Activated CD4-positive, alpha-beta T cell treated with anti-CD3 and anti-CD28 coated beads, Interleukin-2, amount 10 ng/mL, durations not matched to agents 24 days and 14 days (primary cell): ENCODE measurements at regions not wholly inside any gene's neighbourhood (a gene's known extent, or its start where the extent isn't known, plus 50 kb on each side); places are given as distances from the start of the nearest gene placed in this dataset.

Experiments used
- DNase-seq: peaks from one replicate; pipeline ENCODE4 v3.0.0; 2022
- H3K27ac Mint-ChIP-seq: one replicate; pipeline ENCODE4 v1.8.0; 2022; ENCODE audit warnings: mild to moderate bottlenecking, mixed read lengths
- H3K27me3 Mint-ChIP-seq: one replicate; pipeline ENCODE4 v1.8.0; 2022; ENCODE audit warnings: mixed read lengths
- H3K36me3 Mint-ChIP-seq: one replicate; pipeline ENCODE4 v1.8.0; 2022; ENCODE audit warnings: low read depth, mild to moderate bottlenecking, mixed read lengths
- H3K4me1 Mint-ChIP-seq: one replicate; pipeline ENCODE4 v1.8.0; 2021; ENCODE audit warnings: mixed read lengths
- H3K4me3 Mint-ChIP-seq: one replicate; pipeline ENCODE4 v1.8.0; 2022; ENCODE audit warnings: mild to moderate bottlenecking, moderate library complexity, mixed read lengths
- H3K9me3 Mint-ChIP-seq: one replicate; pipeline ENCODE4 v1.8.0; 2021; ENCODE audit warnings: mixed read lengths
- intact Hi-C: fragments of 100-400 bp; cut with micrococcal nuclease; formaldehyde crosslinking; loops from one replicate; pipeline ENCODE4 v1.15.1; 2023

DNA sequence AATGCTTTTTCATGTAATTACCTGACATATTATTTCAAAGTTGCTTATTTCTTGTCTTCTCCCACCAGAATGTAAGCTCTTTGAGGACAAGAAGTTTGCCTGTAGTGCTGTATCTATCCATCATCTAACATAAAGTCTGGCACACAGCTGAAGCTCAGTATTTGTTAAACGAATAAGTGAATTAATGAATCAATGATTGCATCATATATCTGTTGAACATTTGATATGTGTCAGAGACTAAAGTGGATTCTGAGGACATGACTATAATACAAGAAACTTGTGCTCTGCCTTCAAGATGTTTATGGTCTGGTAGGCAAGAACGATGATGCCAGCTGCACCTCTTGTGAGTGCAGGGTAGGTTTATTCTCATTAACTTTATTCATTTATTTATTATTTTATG, 115.4 kb upstream of the SCAF11 start:
- Mint-ChIP-seq H3K4me3 (no peak overlapping the region), H3K9me3 (no peaks in the 10 kb centered on the region), H3K27me3 (no peaks in the 10 kb centered on the region), H3K4me1 (no peaks in the 10 kb centered on the region), H3K36me3 (no peaks in the 10 kb centered on the region), H3K27ac (no peak overlapping the region)
- intact Hi-C loops, result no loop called here
- no peak for DNase-seq

DNA sequence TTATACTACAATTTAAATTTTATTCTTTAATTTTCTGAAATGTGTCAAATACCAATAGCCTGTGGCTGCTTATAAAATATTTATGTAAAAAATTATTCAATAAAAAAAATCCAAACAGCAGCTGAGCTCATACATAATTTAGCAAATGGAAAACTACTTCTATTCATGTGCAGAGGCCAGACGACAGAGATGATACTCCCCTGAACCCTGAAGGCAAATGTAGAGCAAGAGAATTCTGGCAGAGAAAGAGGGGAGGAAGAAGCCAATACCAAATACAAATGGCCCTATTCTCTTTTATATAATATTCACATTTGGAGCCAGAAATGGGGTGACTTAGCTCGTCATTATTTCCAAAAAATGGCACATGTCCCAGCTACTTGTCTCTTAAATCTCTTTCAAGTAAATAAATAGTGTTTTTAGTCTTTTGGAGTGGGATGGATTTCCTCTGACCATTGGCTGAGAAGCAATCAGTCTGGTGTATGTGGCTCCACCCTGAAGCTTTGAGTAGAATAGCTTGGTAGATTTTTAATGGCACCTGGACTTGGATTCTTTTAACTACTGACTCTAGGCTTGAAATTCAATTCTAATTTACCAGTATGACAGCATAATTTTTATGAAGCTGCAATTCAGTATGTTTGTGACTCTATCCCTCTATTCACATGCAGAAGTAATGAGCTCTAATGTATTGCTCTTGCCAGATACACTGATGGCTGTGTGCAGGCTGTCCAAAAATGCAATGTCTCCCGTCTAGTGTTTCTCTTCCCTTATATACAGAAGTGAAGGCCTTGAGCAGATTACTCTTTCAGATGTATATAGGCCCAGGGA, 113.4 kb upstream of the SCAF11 start:
- peaks cover under 1% of the 10 kb centered on the region for H3K9me3 Mint-ChIP-seq

DNA sequence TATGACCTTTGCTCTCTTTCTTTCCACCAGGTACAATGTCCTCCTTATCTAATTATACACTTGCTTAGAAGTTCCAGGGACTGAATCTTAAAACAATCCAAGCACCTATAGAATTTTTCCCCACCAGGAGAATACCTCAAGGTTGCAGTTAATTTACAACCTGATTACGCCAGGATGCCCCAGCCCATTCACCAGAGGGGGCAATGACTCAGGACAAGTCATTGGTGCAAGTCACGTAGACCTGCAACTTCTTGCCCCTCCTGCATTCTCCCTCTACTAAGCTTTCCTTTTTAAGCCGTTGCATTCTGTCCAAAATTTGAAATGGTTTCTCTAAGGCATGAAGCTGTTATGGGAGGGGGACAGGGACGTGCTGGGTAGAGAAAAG, 111.1 kb upstream of the SCAF11 start:
- intact Hi-C loops, result no loop called here
- no peak overlapping the region for H3K27ac Mint-ChIP-seq
- no peak for DNase-seq
- H3K4me3 Mint-ChIP-seq, result no peak overlapping the region
- no peaks in the 10 kb centered on the region for H3K36me3 Mint-ChIP-seq
- H3K4me1 Mint-ChIP-seq, result no peaks in the 10 kb centered on the region
- H3K9me3 Mint-ChIP-seq, result peaks cover 10% of the 10 kb centered on the region
- peaks cover 15% of the 10 kb centered on the region for H3K27me3 Mint-ChIP-seq

More for the DNA sequence above, 113.4 kb upstream of the SCAF11 start:
- peaks cover 4% of the 10 kb centered on the region for H3K27me3 Mint-ChIP-seq
- no peak overlapping the region for H3K4me3 Mint-ChIP-seq
- intact Hi-C loops, result no loop called here
- no peak for DNase-seq
- no peak overlapping the region for H3K27ac Mint-ChIP-seq
- H3K4me1 Mint-ChIP-seq, result no peaks in the 10 kb centered on the region
- no peaks in the 10 kb centered on the region for H3K36me3 Mint-ChIP-seq

DNA sequence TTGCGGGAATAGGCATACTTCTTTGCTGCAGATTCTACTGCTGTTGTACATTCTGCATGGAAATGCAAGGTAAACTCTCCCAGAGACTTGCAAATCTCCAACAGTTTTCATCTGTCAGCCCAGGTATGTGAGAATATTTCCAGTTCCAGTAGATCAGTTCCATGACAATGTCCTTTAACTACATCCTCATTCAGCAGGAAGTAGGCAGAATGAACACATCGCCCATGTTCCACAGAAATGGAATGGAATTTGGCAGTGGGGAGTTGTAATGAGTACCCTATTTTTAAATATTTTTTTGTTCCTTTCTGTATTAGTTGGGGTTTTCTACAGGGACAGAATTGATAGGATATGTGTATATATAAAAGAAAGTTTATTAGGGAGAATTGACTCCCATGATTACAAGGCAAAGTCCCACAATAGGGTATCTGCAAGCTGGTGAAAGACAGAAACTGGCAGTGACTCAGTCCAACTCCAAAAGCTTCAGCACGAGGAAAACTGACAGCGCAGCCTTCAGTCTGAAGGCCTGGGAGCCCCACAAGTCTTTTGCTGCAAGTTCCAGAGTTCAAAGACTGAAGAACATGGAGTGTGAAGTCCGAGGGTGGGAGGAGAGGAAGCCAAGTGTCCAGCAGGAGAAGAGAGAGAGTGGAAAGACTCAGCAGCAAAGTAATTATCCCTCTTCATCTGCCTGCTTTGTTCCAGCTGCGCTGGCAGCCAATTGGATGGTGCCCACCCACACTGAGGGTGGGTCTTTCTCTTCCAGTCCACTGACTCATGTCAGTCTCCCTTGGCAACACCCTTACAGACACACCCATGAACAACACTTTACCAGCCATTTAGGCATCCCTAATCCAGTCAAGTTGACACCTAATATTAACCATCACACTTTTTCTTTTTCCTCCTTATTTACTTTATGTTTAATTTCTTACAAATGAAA, 110.4 kb upstream of the SCAF11 start:
- H3K27me3 Mint-ChIP-seq, result peaks cover 15% of the 10 kb centered on the region
- no peak for DNase-seq
- peaks cover 14% of the 10 kb centered on the region for H3K9me3 Mint-ChIP-seq
- H3K4me1 Mint-ChIP-seq, result no peaks in the 10 kb centered on the region
- H3K27ac Mint-ChIP-seq, result no peak overlapping the region
- intact Hi-C loops, result no loop called here
- H3K4me3 Mint-ChIP-seq, result no peak overlapping the region
- no peaks in the 10 kb centered on the region for H3K36me3 Mint-ChIP-seq

DNA sequence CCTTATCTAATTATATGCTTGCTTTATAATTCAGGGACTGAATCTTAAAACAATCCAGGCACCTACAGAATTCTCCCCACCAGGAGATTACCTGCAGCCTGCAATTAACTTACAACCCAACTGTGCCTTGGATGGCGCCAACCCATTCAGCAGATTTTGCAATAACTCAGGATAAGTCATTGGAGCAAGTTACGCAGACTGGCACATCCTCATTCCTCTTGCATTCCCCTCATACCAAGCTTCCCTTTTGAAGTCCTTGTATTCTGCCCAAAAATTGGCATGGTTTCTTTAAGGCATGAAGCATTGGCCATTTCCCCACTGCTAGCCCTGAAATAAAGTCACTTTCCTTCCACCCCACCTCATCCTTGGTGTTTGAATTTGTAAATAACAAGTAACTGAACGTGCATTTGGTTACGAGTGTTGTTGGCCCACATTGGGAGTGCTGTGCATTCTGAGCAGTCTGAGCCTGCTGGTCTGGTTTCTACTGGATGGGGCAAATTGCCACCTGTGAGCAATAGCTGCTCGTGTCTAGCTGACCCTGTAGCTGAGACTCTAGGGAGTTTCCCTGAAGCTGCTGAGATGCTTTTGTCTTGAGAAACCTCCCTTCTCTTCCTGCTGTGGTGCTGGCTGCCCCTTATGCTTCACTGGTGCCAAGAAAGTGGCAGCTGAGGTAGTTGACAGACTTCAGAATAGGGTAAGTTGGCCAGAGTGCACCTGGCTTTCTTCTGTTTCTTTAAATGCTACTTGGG, 99.2 kb upstream of the SCAF11 start:
- Mint-ChIP-seq H3K27me3 (no peaks in the 10 kb centered on the region), H3K4me3 (no peak overlapping the region), H3K27ac (no peak overlapping the region), H3K9me3 (peaks cover 9% of the 10 kb centered on the region), H3K36me3 (no peaks in the 10 kb centered on the region), H3K4me1 (no peaks in the 10 kb centered on the region)
- DNase-seq, result no peak
- intact Hi-C loops, result no loop called here

DNA sequence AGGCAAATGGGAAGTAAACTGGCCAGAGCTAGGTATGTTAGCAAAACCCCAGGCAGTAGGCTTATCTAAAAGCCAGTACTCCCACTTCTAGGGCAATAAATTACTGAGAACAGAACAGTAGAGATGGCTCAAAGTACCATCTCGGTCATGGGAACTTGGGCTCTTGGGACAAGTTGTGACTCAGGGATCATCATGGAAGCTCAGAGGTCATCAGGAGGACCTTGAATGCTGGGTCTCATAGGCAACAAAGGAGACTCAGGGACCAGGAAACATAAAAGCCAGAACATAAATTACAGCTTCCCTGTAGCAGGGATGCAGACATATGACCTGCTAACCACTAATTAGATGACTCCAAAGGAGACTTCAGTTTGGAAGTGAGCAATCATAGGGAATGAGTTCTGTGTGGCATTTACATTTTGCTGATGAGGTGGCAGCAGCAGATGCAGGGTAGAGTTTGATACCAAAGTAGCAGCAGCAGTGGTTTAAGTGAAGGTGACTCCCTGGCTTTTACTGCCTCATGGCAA, 97.6 kb upstream of the SCAF11 start:
- peaks cover 10% of the 10 kb centered on the region for H3K9me3 Mint-ChIP-seq

DNA sequence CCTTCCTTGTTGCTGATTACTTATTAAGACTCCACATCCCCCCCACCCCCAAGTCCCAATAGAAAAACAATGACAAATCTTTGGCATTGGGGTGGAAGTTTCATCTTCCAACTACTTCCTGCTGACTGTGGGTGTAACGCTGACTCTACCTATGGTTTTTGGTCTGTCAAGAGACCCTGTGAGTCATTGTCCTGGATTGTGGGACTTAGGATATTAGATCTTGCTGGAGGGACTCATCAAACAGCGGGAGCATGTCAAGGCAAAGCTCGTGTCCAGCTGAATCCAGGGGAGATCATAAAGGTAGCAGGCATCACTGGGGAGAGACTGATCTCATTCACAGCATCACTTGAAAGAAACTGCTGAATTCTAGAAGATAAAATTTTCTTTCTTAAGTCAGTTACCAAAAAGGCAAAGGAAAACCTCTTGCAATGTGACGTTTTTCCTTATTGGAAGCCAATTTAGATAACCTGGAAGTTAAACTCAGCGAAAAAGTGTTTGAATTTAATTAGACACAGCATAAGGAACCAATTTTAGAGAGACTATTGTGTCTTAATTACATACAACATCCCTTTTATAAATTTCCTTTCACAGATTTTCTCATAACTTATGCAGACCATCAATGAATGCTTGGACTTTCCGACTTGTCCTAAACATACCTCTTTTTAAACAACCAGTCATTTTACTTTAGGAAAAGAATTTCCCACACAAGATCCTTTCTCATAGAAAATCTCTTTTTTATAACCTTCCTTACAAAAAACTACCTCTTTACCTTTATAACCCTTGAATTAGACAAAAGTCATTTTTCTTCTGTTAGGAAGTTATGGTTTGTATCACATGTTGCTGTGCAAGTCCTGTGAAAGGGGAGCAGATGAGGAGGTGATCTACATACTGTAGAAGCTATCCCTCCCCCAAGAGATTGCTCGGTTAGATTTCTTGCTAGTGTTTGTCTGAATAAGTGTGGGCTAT, 94.6 kb upstream of the SCAF11 start:
- Mint-ChIP-seq H3K27ac (no peak overlapping the region), H3K36me3 (no peaks in the 10 kb centered on the region), H3K27me3 (peaks cover 2% of the 10 kb centered on the region), H3K4me1 (no peaks in the 10 kb centered on the region), H3K4me3 (no peak overlapping the region), H3K9me3 (peaks cover 10% of the 10 kb centered on the region)
- intact Hi-C loops, result no loop called here
- DNase-seq, result no peak

More for the DNA sequence above, 97.6 kb upstream of the SCAF11 start:
- Mint-ChIP-seq H3K27ac (no peak overlapping the region), H3K4me3 (no peak overlapping the region), H3K27me3 (peaks cover 2% of the 10 kb centered on the region), H3K4me1 (no peaks in the 10 kb centered on the region), H3K36me3 (no peaks in the 10 kb centered on the region)
- DNase-seq, result peak; percentile 39
- intact Hi-C loops, result no loop called here

DNA sequence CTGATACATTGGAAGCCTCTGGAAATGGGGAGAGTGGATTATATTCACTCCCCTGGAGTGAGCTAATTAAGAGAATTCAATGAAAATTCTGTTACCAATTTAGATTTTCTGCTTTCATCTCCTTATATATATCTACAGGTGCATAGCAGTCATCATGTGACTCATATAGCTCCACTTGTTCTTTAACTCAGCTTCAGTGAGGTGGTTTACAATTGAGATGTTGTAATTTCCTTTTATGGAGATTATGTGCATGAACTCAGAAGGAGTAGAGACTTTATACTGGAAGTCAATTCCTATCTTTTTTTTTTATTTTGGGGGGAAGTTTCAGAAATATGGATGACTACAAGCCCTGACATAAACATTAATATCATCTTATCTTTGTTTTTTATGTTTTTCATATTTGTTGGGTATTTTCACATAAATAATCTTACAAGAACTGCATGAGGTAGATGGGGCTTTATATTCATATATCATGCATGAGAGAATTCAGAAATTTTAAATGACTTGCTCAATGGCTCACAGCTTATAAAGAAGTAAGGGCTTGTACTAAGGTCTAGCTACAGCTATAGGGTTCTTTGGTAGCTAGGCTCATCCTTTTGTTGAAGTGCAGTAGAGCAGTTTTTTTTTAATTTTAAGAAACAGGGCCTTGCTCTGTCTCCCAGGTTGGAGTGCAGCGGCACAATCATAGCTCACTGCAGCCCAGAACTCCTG, 92.3 kb upstream of the SCAF11 start:
- no peak for DNase-seq
- intact Hi-C loops, result no loop called here
- H3K27me3 Mint-ChIP-seq, result peaks cover 2% of the 10 kb centered on the region
- H3K27ac Mint-ChIP-seq, result no peak overlapping the region
- no peak overlapping the region for H3K4me3 Mint-ChIP-seq
- H3K9me3 Mint-ChIP-seq, result peaks cover 18% of the 10 kb centered on the region
- no peaks in the 10 kb centered on the region for H3K36me3 Mint-ChIP-seq
- no peaks in the 10 kb centered on the region for H3K4me1 Mint-ChIP-seq

DNA sequence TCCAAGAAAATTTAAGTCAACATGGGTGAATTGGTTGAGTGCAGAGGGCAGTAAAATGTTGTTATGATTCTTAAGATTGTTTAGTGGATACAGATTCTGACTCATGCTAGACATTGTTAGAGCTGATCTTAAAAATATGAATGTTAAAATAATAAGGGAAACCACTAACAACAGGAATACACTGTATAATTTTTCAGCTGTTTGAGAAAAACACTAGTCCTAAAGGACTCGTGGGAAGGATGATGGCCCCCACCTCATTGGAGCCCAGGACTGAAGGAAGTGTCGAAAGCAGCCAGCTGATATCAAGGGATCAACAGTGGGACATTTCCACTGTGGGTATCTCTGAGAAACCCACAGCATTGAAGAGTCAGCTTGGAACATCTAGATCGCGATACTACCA, 82.9 kb upstream of the SCAF11 start:
- intact Hi-C loops, result loop anchor here (5.0 kb wide), 1 partner anchor 949 kb away; no protein-coding TSS in a partner anchor
- peaks cover 5% of the 10 kb centered on the region for H3K4me1 Mint-ChIP-seq
- H3K27ac Mint-ChIP-seq, result no peak overlapping the region
- H3K36me3 Mint-ChIP-seq, result no peaks in the 10 kb centered on the region
- no peak overlapping the region for H3K4me3 Mint-ChIP-seq
- peaks cover 12% of the 10 kb centered on the region for H3K27me3 Mint-ChIP-seq
- DNase-seq, result no peak
- H3K9me3 Mint-ChIP-seq, result peaks cover 1% of the 10 kb centered on the region

DNA sequence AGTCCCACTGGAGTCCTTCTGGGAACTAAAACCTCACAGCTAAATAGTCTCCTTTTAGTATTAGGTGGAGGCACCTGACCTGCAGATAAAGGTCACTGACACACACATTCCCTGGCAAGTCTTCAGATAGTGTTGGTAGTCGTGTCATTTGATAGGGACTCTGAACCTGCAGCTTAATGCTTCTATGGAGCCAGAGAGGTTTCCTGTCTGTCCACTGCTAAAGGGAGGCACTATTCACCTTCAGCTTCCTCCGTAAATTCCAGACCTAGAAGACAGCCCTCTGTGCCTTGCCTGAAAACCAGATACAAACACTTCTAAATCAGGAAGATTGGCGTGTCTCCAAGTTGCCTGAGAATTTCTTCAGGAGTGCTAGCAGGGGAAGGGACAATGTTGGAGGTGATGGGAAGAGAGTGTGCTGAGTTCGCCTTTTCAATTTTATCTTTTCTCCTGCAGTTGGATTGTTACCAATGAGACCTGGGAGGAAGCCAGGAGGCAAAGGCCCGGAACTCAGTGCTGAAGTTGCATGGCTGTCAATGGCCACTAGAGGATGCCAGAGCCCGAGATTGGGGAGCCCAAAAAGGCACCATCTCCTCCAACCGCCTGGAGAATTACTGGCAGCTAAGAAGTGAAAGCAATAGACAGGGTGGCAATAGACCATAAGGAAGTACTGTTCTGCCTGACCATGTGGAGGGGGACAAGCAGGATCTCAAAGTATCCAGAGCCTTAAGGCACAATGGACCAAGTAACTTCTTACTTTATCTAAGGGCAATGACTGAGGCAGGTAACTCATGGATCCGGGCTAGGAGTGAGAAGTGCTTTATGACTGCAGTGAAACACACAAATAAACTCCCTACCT, 81.6 kb upstream of the SCAF11 start:
- peak overlapping the region; percentile 5 for H3K27ac Mint-ChIP-seq
- intact Hi-C loops, result loop anchor here (5.0 kb wide), 1 partner anchor 950 kb away; no protein-coding TSS in a partner anchor
- peaks cover 5% of the 10 kb centered on the region for H3K4me1 Mint-ChIP-seq
- no peaks in the 10 kb centered on the region for H3K9me3 Mint-ChIP-seq
- H3K36me3 Mint-ChIP-seq, result no peaks in the 10 kb centered on the region
- H3K27me3 Mint-ChIP-seq, result peaks cover 16% of the 10 kb centered on the region
- DNase-seq, result peak; percentile 88
- no peak overlapping the region for H3K4me3 Mint-ChIP-seq

DNA sequence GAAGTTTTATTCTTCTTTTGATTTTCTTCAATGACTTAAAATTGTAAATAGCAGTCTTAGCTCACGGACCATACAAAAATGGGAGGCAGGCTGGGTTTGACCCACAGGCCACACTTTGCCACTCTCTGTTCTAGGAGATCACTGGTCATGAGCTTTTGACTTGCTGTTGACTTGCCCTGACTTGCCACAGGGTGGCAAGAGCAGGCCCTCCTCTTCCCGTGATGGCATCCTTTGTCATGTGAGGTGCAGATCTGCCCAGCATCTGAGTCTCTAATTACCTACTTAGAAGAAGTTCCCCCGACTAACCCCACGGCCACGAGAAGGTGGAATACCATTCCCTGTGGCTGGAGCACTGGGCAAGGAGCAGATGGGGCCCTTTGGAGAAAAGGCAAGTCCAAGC, 81.0 kb upstream of the SCAF11 start:
- no peaks in the 10 kb centered on the region for H3K36me3 Mint-ChIP-seq
- H3K4me3 Mint-ChIP-seq, result no peak overlapping the region
- peaks cover 10% of the 10 kb centered on the region for H3K27me3 Mint-ChIP-seq
- no peaks in the 10 kb centered on the region for H3K9me3 Mint-ChIP-seq
- H3K27ac Mint-ChIP-seq, result no peak overlapping the region
- intact Hi-C loops, result loop anchor here (5.0 kb wide), 1 partner anchor 951 kb away; no protein-coding TSS in a partner anchor
- peaks cover 5% of the 10 kb centered on the region for H3K4me1 Mint-ChIP-seq
- DNase-seq, result no peak
